GM12878 (cell line): ENCODE measurements at regions not wholly inside any gene's neighbourhood (a gene's known extent, or its start where the extent isn't known, plus 50 kb on each side); places are given as distances from the start of the nearest gene placed in this dataset.

Experiments
- CTCF ChIP-seq, 3 experiments: IDR thresholded peaks in 2 of 3; conservative IDR thresholded peaks in 1 of 3; 2 replicates each; pipeline ENCODE4 v1.5.1; 2011; ENCODE audit warnings: low read depth in 3 of 3, low read length in 3 of 3, mild to moderate bottlenecking in 3 of 3, control low read depth in 2 of 3, moderate library complexity in 2 of 3, inconsistent platforms in 1 of 3, mixed read lengths in 1 of 3; ENCODE audit not compliant: control insufficient read depth in 2 of 3, insufficient read depth in 1 of 3; ENCODE audit errors: extremely low read depth in 1 of 3
- EZH2 ChIP-seq: IDR thresholded peaks from 2 replicates; pipeline ENCODE4 v1.6.1; 2012; ENCODE audit warnings: low read depth, mild to moderate bottlenecking, control low read depth, inconsistent platforms, low read length, borderline replicate concordance; ENCODE audit not compliant: control insufficient read depth
- FOXK2 ChIP-seq: fragments of 450-650 bp; IDR thresholded peaks from 2 replicates; pipeline ENCODE4 v1.6.1; 2017; ENCODE audit warnings: mild to moderate bottlenecking, moderate library complexity
- FOXM1 ChIP-seq: IDR thresholded peaks from 2 replicates; pipeline ENCODE4 v1.6.1; 2012; ENCODE audit warnings: low read depth, mild to moderate bottlenecking, inconsistent platforms, low read length, moderate library complexity
- GATAD2B ChIP-seq: fragments of 450-650 bp; conservative IDR thresholded peaks from 2 replicates; pipeline ENCODE4 v1.6.1; 2017; ENCODE audit warnings: low read depth, mild to moderate bottlenecking, moderate library complexity
- KDM1A ChIP-seq: fragments of 200-600 bp; sonication (generic); IDR thresholded peaks from 2 replicates; pipeline ENCODE4 v1.6.1; 2016; ENCODE audit warnings: borderline replicate concordance
- NFYB ChIP-seq: IDR thresholded peaks from 2 replicates; pipeline ENCODE4 v1.6.1; 2011; ENCODE audit warnings: low read depth, mild to moderate bottlenecking, low read length, improper control_type of control experiment, moderate library complexity; ENCODE audit not compliant: insufficient read depth
- RFX5 ChIP-seq: IDR thresholded peaks from 2 replicates; pipeline ENCODE4 v1.6.1; 2011; ENCODE audit warnings: low read depth, low read length, improper control_type of control experiment
- SRF ChIP-seq, 2 experiments: IDR thresholded peaks; 2 replicates each; pipeline ENCODE4 v1.6.1; 2011; ENCODE audit warnings: low read depth in 2 of 2, low read length in 2 of 2, mild to moderate bottlenecking in 1 of 2, moderate library complexity in 1 of 2

DNA sequence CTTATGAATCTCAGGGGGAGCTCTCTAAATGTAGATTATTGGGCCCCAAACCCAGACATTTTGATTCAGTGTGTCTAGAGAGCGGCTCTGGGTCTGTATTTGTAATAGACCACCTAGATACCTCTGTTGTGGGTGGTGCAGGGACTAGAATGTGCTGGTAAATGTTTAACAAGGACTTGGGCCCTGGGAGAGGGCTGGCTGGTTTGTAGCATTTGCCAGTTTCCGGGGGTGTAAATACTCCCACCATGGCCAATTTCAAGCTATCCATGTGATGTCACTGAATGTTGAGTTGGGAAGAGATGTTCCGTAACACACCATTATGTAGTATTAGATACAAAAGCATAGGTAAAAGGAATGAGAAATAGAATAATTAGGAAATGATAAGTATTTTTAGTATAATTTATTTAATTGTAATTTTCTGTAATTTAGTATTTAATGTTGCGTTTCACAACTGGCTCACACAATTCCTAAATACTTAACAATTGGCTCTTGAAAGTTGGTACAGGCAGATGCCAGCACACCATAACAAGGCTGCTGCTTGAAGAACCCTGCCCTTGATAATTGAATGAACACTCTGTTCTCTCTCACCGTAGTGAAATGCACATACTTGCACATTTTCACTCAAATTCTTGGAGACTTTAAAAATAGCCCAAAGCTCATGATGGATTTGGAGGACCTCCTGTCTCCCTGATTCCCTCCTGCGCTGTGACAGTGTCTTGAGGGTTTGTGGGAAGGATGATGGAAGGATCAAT lies 359.2 kb upstream of the PROK2 start:
- TF ChIP-seq SRF (IDR thresholded peaks at IDR 0.05; ENCODE audit: low read depth in 2 of 2, low read length in 2 of 2), result no peak
- TF ChIP-seq EZH2, result no peak
- no peak for TF ChIP-seq CTCF (IDR thresholded peaks at IDR 0.05 in 2 of 3, conservative IDR thresholded peaks at IDR 0.05 in 1 of 3; ENCODE audit: control insufficient read depth in 2 of 3, extremely low read depth in 1 of 3, insufficient read depth in 1 of 3, low read depth in 3 of 3, low read length in 3 of 3)
- no peak for TF ChIP-seq FOXK2
- TF ChIP-seq FOXM1, result no peak
- TF ChIP-seq RFX5, result no peak
- TF ChIP-seq GATAD2B, result no peak
- TF ChIP-seq NFYB, result no peak
- TF ChIP-seq KDM1A, result no peak
